ENCODE measurements at regions not wholly inside any gene's neighbourhood (a gene's known extent, or its start where the extent isn't known, plus 50 kb on each side); places are given as distances from the start of the nearest gene placed in this dataset.
"Not testable (repeated sequence)": the region's sequence is repeated elsewhere in the genome, so short reads cannot be mapped to it uniquely, and the experiment has no call there.

GRCh38 chr16:64083428-64084129, 1038.3 kb downstream of the CDH11 start:
- Histone ChIP-seq H3K27ac (no peak overlapping the region), H3K27me3 (no peaks in the 10 kb centered on the region), H3K36me3 (no peaks in the 10 kb centered on the region), H3K4me1 (no peaks in the 10 kb centered on the region), H3K4me3 (no peak overlapping the region), H3K9me3 (no peaks in the 10 kb centered on the region)
- TF ChIP-seq CTCF (IDR thresholded peaks at IDR 0.05) = no peak
- TF ChIP-seq POLR2A (IDR thresholded peaks at IDR 0.05) = no peak
- no peak for DNase-seq

DNA sequence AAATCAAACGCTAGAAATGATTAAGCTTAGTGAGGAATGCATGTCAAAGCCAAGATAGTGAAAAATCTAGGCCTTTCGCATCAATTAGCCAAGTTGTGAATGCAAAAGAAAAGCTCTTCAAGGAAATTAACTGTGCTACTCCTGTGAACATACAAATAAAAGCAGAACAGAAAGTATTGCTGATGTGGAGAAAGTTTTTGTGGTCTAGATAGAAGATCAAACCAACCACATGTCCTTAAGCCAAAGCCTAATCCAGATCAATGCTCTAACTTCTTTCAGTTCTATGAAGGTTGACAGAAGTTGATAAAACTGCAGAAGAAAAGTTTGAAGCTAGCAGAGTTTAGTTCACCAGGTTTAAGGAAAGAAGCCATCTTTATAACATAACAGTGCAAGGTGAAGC, 1044.6 kb downstream of the CDH11 start:
- H3K4me3 ChIP-seq = no peak overlapping the region
- DNase-seq = no peak
- H3K27ac ChIP-seq = no peak overlapping the region
- TF ChIP-seq CTCF (IDR thresholded peaks at IDR 0.05) (no peak), POLR2A (IDR thresholded peaks at IDR 0.05) (no peak)
- H3K36me3 ChIP-seq = no peaks in the 10 kb centered on the region
- H3K4me1 ChIP-seq = no peaks in the 10 kb centered on the region
- no peaks in the 10 kb centered on the region for H3K9me3 ChIP-seq
- H3K27me3 ChIP-seq = no peaks in the 10 kb centered on the region

- H3K27ac ChIP-seq = no peak overlapping the region
- H3K4me1 ChIP-seq = no peaks in the 10 kb centered on the region
- no peaks in the 10 kb centered on the region for H3K9me3 ChIP-seq
- H3K36me3 ChIP-seq = no peaks in the 10 kb centered on the region
- no peaks in the 10 kb centered on the region for H3K27me3 ChIP-seq
- no peak for DNase-seq
- TF ChIP-seq CTCF (IDR thresholded peaks at IDR 0.05) (no peak), POLR2A (IDR thresholded peaks at IDR 0.05) (no peak)
- no peak overlapping the region for H3K4me3 ChIP-seq
Measured at GRCh38 chr16:64074706-64075105, 1047.2 kb downstream of the CDH11 start.

DNA sequence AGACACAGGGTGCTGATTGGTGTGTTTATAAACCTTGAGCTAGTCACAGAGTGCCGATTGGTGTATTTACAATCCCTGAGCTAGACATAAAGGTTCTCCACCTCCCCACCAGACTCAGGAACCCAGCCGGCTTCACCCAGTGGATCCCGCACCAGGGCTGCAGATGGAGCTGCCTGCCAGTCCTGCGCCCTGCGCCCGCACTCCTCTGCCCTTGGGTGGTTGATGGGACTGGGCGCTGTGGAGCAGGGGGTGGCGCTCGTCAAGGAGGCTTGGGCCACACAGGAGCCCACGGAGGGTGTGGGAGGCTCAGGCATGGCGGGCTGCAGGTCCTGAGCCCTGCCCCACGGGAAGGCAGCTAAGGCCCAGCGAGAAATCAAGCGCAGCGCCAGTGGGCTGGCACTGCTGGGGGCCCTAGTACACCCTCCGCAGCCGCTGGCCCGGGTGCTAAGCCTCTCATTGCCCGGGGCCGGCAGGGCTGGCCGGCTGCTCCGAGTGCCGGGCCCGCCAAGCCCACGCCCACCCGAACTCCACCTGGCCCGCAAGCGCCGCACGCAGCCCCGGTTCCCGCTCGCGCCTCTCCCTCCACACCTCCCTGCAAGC, 1049.6 kb downstream of the CDH11 start:
- not testable (repeated sequence) for H3K4me3 ChIP-seq, H3K9me3 ChIP-seq, H3K36me3 ChIP-seq, DNase-seq, H3K27ac ChIP-seq, H3K4me1 ChIP-seq, H3K27me3 ChIP-seq

DNA sequence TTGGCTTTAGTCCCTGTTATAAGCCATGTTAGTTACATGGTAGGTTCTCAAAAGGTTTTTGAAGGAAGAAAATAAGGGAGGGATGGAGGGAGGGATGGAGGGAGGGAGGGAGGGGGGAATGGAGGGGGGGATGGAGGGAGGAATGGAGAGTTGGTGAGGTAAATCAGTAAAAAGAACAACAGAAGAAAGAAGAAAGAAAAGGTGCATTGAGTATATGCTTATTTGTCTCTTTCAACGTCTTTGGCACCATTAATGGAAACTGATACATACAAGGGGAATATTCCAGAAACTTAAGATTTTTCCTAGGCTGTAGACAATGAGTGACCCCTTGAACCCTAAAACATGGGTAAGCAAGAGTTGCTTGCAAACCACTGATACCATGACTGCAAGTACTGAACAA, 1056.3 kb downstream of the CDH11 start:
- no peaks in the 10 kb centered on the region for H3K4me1 ChIP-seq
- no peaks in the 10 kb centered on the region for H3K36me3 ChIP-seq
- H3K4me3 ChIP-seq = no peak overlapping the region
- no peak for TF ChIP-seq POLR2A (IDR thresholded peaks at IDR 0.05)
- TF ChIP-seq CTCF (IDR thresholded peaks at IDR 0.05) = no peak
- no peaks in the 10 kb centered on the region for H3K27me3 ChIP-seq
- no peak for DNase-seq
- no peak overlapping the region for H3K27ac ChIP-seq
- H3K9me3 ChIP-seq = no peaks in the 10 kb centered on the region

GRCh38 chr16:64061621-64062020, 1060.2 kb downstream of the CDH11 start:
- H3K27ac ChIP-seq = no peak overlapping the region
- no peaks in the 10 kb centered on the region for H3K27me3 ChIP-seq
- no peak for DNase-seq
- TF ChIP-seq POLR2A (IDR thresholded peaks at IDR 0.05) (no peak), CTCF (IDR thresholded peaks at IDR 0.05) (no peak)
- no peak overlapping the region for H3K4me3 ChIP-seq
- H3K9me3 ChIP-seq = no peaks in the 10 kb centered on the region
- H3K4me1 ChIP-seq = no peaks in the 10 kb centered on the region
- H3K36me3 ChIP-seq = no peaks in the 10 kb centered on the region
